Stomach (tissue), 8 donors: ENCODE measurements at regions not wholly inside any gene's neighbourhood (a gene's known extent, or its start where the extent isn't known, plus 50 kb on each side); places are given as distances from the start of the nearest gene placed in this dataset.

Experiments
- DNase-seq, 2 donors: peaks; one replicate each; pipeline versions ENCODE4 v3.0.0 to v3.0.0-alpha.2; 2013 to 2019
- H3K27ac ChIP-seq, 5 donors: fragments of 200-600 bp in 4 of 5; sonication (generic) in 4 of 5; one replicate each; pipeline ENCODE4 v1.5.1; 2013 to 2019; ENCODE audit warnings: mild to moderate bottlenecking in 1 of 5, moderate library complexity in 1 of 5
- H3K27me3 ChIP-seq, 3 donors: fragments of 200-600 bp; sonication (generic); one replicate each; pipeline ENCODE4 v1.5.1; 2017 to 2019; ENCODE audit warnings: mixed run types in 1 of 3
- H3K36me3 ChIP-seq, 4 donors: fragments of 200-600 bp; sonication (generic); 1 replicate in 3 of 4; 2 replicates in 1 of 4; pipeline ENCODE4 v1.5.1; 2016 to 2019
- H3K4me1 ChIP-seq, 4 donors: fragments of 200-600 bp; sonication (generic); one replicate each; pipeline ENCODE4 v1.5.1; 2016 to 2019
- H3K4me3 ChIP-seq, 4 donors: fragments of 200-600 bp; sonication (generic) in 3 of 4; one replicate each; pipeline ENCODE4 v1.5.1; 2016 to 2019; ENCODE audit warnings: mild to moderate bottlenecking in 1 of 4
- H3K9me3 ChIP-seq, 4 donors: fragments of 200-600 bp; sonication (generic); one replicate each; pipeline ENCODE4 v1.5.1; 2016 to 2019
- CTCF ChIP-seq, 7 experiments: fragments of 450-650 bp in 4 of 7; fragments of 200-600 bp in 3 of 7; sonication (generic) in 3 of 7; IDR thresholded peaks; one replicate each; pipeline ENCODE4 v1.5.1; 2016 to 2019; ENCODE audit warnings: antibody characterized with exemption in 7 of 7, control low read depth in 2 of 7, mild to moderate bottlenecking in 1 of 7
- EP300 ChIP-seq: sonication (generic); formaldehyde crosslinking; IDR thresholded peaks from one replicate; pipeline ENCODE4 v1.6.1; 2017; ENCODE audit warnings: antibody characterized with exemption
- POLR2A ChIP-seq, 4 donors: fragments of 450-650 bp; IDR thresholded peaks; one replicate each; pipeline ENCODE4 v1.6.1; 2016; ENCODE audit warnings: antibody characterized with exemption in 4 of 4, control low read depth in 2 of 4, mild to moderate bottlenecking in 1 of 4, moderate library complexity in 1 of 4
- POLR2AphosphoS5 ChIP-seq, 3 donors: sonication (generic); formaldehyde crosslinking; IDR thresholded peaks; one replicate each; pipeline ENCODE4 v1.6.1; 2016; ENCODE audit warnings: antibody characterized with exemption in 3 of 3
- WGBS, 5 donors: extraction: QIAGEN DNeasy Blood & Tissue Kit in 3 of 5; methylation state at CpG; one replicate each; pipeline versions ENCODE4 v1.1.5 to v1.1.7; 2013 to 2018; 5-methylcytosine and 5-hydroxymethylcytosine counted together
- intact Hi-C: fragments of 100-400 bp; cut with DNase I; formaldehyde crosslinking; loops from one replicate; pipeline ENCODE4 v1.15.1; 2023; ENCODE audit warnings: low total_unique reads
- donor health status: healthy with polysubstance abuse.
- donor health status: Bipolar disorder and iron deficiency.
- donor health status: healthy.

- 49 to 65% (median 62%) methylated on average over 4 of the region's 4 CpGs for WGBS, 5 donors
- Histone ChIP-seq H3K27me3 (no peaks in the 10 kb centered on the region), H3K36me3 (no peaks in the 10 kb centered on the region), H3K4me1 (peaks cover 0 to 5% (median 0%) of the 10 kb centered on the region in 4 donors), H3K4me3 (no peak overlapping the region), H3K27ac (no peak overlapping the region), H3K9me3 (no peaks in the 10 kb centered on the region)
- intact Hi-C loops: loop anchor here (5.0 kb wide), 1 partner anchor 226 kb away; no protein-coding TSS in a partner anchor
- peak in 1 of 2 donors; percentile 45 for DNase-seq
- TF ChIP-seq CTCF (IDR thresholded peaks at IDR 0.05) (peak in 2 of 7 experiments; percentile 6 to 14), POLR2A (IDR thresholded peaks at IDR 0.05) (no peak), POLR2AphosphoS5 (IDR thresholded peaks at IDR 0.05) (no peak), EP300 (no peak)
These were observed 84.1 kb upstream of the C21orf91 start for GRCh38 chr21:17903029-17903806.

DNA sequence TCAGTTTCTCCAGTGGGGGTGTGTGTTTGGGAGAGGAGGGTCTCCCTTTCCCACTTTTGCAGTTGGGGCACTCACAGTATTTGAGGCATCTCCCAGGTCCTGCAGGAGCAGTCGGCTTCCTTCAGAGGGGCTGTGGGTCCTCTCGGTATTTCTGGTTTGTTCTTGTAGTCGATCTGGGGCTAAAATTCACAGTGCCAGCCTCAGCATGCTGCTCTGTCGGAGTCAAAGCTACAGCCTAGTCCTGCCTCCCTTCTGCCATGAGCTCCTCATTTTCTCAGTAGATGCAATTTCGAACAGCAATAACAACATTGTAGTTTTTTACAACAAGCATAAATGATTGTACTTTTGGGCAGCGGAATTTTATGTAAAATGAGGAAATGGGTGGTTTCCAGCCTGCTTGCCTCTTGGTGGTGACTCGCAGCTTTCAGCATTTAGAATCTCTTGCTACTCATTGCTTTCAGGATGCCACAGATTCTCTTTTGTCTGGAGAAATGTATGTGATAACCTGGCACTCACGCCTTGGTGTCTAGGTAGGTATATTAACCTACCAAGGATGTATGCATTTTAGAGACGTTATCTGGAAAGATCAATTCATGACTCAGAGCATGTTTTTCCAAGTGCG, 82.4 kb upstream of the C21orf91 start:
- H3K9me3 ChIP-seq: no peaks in the 10 kb centered on the region
- 78 to 86% (median 85%) methylated on average over 10 of the region's 10 CpGs for WGBS, 5 donors
- TF ChIP-seq POLR2AphosphoS5 (IDR thresholded peaks at IDR 0.05): no peak
- TF ChIP-seq POLR2A (IDR thresholded peaks at IDR 0.05): no peak
- TF ChIP-seq EP300: no peak
- TF ChIP-seq CTCF (IDR thresholded peaks at IDR 0.05): no peak
- no peak overlapping the region for H3K27ac ChIP-seq
- peaks cover 0 to 5% (median 0%) of the 10 kb centered on the region in 4 donors for H3K4me1 ChIP-seq
- no peak overlapping the region for H3K4me3 ChIP-seq
- H3K36me3 ChIP-seq: no peaks in the 10 kb centered on the region
- no peak for DNase-seq
- no peaks in the 10 kb centered on the region for H3K27me3 ChIP-seq
- intact Hi-C loops: loop anchor here (5.0 kb wide), 1 partner anchor 224 kb away; no protein-coding TSS in a partner anchor

- Histone ChIP-seq H3K27ac (no peak overlapping the region), H3K9me3 (no peaks in the 10 kb centered on the region), H3K4me1 (peaks cover 0 to 5% (median 0%) of the 10 kb centered on the region in 4 donors), H3K36me3 (no peaks in the 10 kb centered on the region), H3K4me3 (no peak overlapping the region), H3K27me3 (no peaks in the 10 kb centered on the region)
- TF ChIP-seq POLR2AphosphoS5 (IDR thresholded peaks at IDR 0.05) (no peak), CTCF (IDR thresholded peaks at IDR 0.05) (no peak), EP300 (no peak), POLR2A (IDR thresholded peaks at IDR 0.05) (no peak)
- 85 to 92% (median 87%) methylated on average over 5 of the region's 5 CpGs for WGBS, 5 donors
- no peak for DNase-seq
- intact Hi-C loops: loop anchor here (5.0 kb wide), 1 partner anchor 224 kb away; no protein-coding TSS in a partner anchor
These were observed 81.8 kb upstream of the C21orf91 start for GRCh38 chr21:17900990-17901385.

DNA sequence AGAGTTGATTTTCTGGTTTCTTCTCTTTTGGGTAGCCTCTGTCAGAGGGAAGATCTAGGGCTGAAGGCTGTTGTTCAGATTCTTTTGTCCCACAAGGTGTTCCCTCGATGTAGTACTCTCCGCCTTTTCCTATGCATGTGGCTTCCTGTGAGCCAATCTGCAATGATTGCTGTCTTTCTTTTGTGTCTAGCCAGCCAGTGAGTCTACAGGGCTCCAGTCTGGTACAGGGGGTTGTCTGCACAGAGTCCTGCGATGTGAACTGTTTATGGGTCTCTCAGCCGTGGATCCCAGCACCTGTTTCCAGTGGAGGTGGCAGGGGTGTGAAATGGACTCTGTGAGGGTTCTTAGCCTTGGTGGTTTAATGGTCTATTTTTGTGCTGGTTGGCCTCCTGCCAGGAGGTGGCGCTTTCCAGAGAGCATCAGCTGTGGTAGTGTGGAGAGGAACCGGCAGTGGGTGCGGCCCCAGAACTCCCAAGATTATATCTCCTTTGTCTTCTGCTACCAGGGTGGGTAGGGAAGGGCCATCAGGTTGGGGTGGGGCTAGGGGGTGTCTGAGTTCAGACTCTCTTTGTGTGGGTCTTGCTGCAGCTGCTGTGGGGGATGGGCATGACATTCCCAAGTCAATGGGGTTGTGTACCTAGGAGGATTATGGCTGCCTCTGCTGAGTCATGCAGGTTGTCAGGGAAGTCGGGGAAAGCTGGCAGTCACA, 81.3 kb upstream of the C21orf91 start:
- Histone ChIP-seq H3K4me3 (no peak overlapping the region), H3K9me3 (no peaks in the 10 kb centered on the region), H3K36me3 (no peaks in the 10 kb centered on the region), H3K4me1 (peaks cover 0 to 5% (median 0%) of the 10 kb centered on the region in 4 donors), H3K27ac (no peak overlapping the region), H3K27me3 (no peaks in the 10 kb centered on the region)
- intact Hi-C loops: loop anchor here (5.0 kb wide), 1 partner anchor 223 kb away; no protein-coding TSS in a partner anchor
- TF ChIP-seq CTCF (IDR thresholded peaks at IDR 0.05) (no peak), EP300 (no peak), POLR2A (IDR thresholded peaks at IDR 0.05) (no peak), POLR2AphosphoS5 (IDR thresholded peaks at IDR 0.05) (no peak)
- 74 to 83% (median 80%) methylated on average over 7 to 8 of the region's 8 CpGs for WGBS, 5 donors
- no peak for DNase-seq
